HL-60 (cell line): ENCODE measurements at regions not wholly inside any gene's neighbourhood (a gene's known extent, or its start where the extent isn't known, plus 50 kb on each side); places are given as distances from the start of the nearest gene placed in this dataset.

Experiments used
- CTCF ChIP-seq: IDR thresholded peaks from one replicate; pipeline ENCODE4 v1.5.1; 2011; ENCODE audit warnings: low read length, control low read depth, inconsistent platforms; ENCODE audit not compliant: insufficient read depth
- GABPA ChIP-seq: IDR thresholded peaks from 2 replicates; pipeline ENCODE4 v1.6.1; 2012; ENCODE audit warnings: low read depth
- POLR2AphosphoS5 ChIP-seq: IDR thresholded peaks from 2 replicates; pipeline ENCODE4 v1.6.1; 2012; ENCODE audit warnings: low read depth
- REST ChIP-seq: IDR thresholded peaks from 2 replicates; pipeline ENCODE4 v1.6.1; 2012; ENCODE audit warnings: low read depth; ENCODE audit not compliant: insufficient replicate concordance
- SPI1 ChIP-seq: IDR thresholded peaks from 2 replicates; pipeline ENCODE4 v1.6.1; 2012; ENCODE audit warnings: low read depth, mild to moderate bottlenecking, borderline replicate concordance

GRCh38 chr9:119652931-119653330, 283.7 kb upstream of the BRINP1 start:
- TF ChIP-seq SPI1 (no peak), CTCF (no peak), POLR2AphosphoS5 (no peak), REST (no peak), GABPA (no peak)
